Fibroblast of skin of right quadriceps (primary cell): ENCODE measurements at regions not wholly inside any gene's neighbourhood (a gene's known extent, or its start where the extent isn't known, plus 50 kb on each side); places are given as distances from the start of the nearest gene placed in this dataset.
A peak's percentile ranks its signal among the peaks of the same experiment; 100 is the strongest.
"Not testable (repeated sequence)": the region's sequence is repeated elsewhere in the genome, so short reads cannot be mapped to it uniquely, and the experiment has no call there.

ENCODE experiments used
- DNase-seq: peaks from one replicate; pipeline ENCODE4 v3.0.0-alpha.2; 2013

GRCh38 chr2:164014791-164015190, 279.0 kb upstream of the FIGN start:
- DNase-seq: no peak

GRCh38 chr2:164014068-164014731, 278.4 kb upstream of the FIGN start:
- DNase-seq: no peak

- DNase-seq: no peak
Measured at GRCh38 chr2:164012581-164012980, 276.8 kb upstream of the FIGN start.

GRCh38 chr2:164009756-164010337, 274.0 kb upstream of the FIGN start:
- DNase-seq: no peak

GRCh38 chr2:164008752-164009151, 272.9 kb upstream of the FIGN start:
- no peak for DNase-seq

GRCh38 chr2:164006704-164007103, 270.9 kb upstream of the FIGN start:
- DNase-seq: no peak

GRCh38 chr2:164000176-164000575, 264.4 kb upstream of the FIGN start:
- peak; percentile 75 for DNase-seq

- DNase-seq: no peak
Measured at GRCh38 chr2:163997466-163997865, 261.7 kb upstream of the FIGN start.

GRCh38 chr2:163990541-163990940, 254.7 kb upstream of the FIGN start:
- no peak for DNase-seq

GRCh38 chr2:163990101-163990500, 254.3 kb upstream of the FIGN start:
- no peak for DNase-seq

- DNase-seq: no peak
Measured at GRCh38 chr2:163987175-163987940, 251.6 kb upstream of the FIGN start.

- DNase-seq: no peak
Measured at GRCh38 chr2:163984986-163985385, 249.2 kb upstream of the FIGN start.

GRCh38 chr2:163983911-163984310, 248.1 kb upstream of the FIGN start:
- no peak for DNase-seq

- no peak for DNase-seq
Measured at GRCh38 chr2:163982938-163983337, 247.1 kb upstream of the FIGN start.

GRCh38 chr2:163974766-163975165, 239.0 kb upstream of the FIGN start:
- no peak for DNase-seq

GRCh38 chr2:163970058-163970813, 234.4 kb upstream of the FIGN start:
- DNase-seq: peak; percentile 3

- DNase-seq: not testable (repeated sequence)
Measured at GRCh38 chr2:163964278-163964677, 228.5 kb upstream of the FIGN start.

- DNase-seq: no peak
Measured at GRCh38 chr2:163953390-163953907, 217.6 kb upstream of the FIGN start.

- DNase-seq: no peak
Measured at GRCh38 chr2:163951312-163951711, 215.5 kb upstream of the FIGN start.

- no peak for DNase-seq
Measured at GRCh38 chr2:163949693-163950092, 213.9 kb upstream of the FIGN start.

- DNase-seq: no peak
Measured at GRCh38 chr2:163944347-163944737, 208.5 kb upstream of the FIGN start.

GRCh38 chr2:163943403-163944346, 207.9 kb upstream of the FIGN start:
- DNase-seq: no peak
